ENCODE measurements at regions not wholly inside any gene's neighbourhood (a gene's known extent, or its start where the extent isn't known, plus 50 kb on each side); places are given as distances from the start of the nearest gene placed in this dataset.

GRCh38 chr4:22336822-22337221 lies 179.0 kb downstream of the ADGRA3 start:
- no peak for DNase-seq

- DNase-seq = no peak
Observed at GRCh38 chr4:22334155-22334554, 181.7 kb downstream of the ADGRA3 start.

GRCh38 chr4:22324422-22324821 lies 191.4 kb downstream of the ADGRA3 start:
- no peak for DNase-seq

- DNase-seq = no peak
Observed at GRCh38 chr4:22323691-22324090, 192.2 kb downstream of the ADGRA3 start.

GRCh38 chr4:22322996-22323395 lies 192.9 kb downstream of the ADGRA3 start:
- no peak for DNase-seq

- DNase-seq = no peak
Observed at GRCh38 chr4:22315628-22316027, 200.2 kb downstream of the ADGRA3 start.

GRCh38 chr4:22313976-22314375 lies 201.9 kb downstream of the ADGRA3 start:
- DNase-seq = no peak

- no peak for DNase-seq
Observed at GRCh38 chr4:22312113-22312512, 203.8 kb downstream of the ADGRA3 start.

GRCh38 chr4:22301253-22301652 lies 214.6 kb downstream of the ADGRA3 start:
- DNase-seq = no peak

GRCh38 chr4:22299678-22300077 lies 216.2 kb downstream of the ADGRA3 start:
- no peak for DNase-seq

GRCh38 chr4:22287631-22288030 lies 228.2 kb downstream of the ADGRA3 start:
- no peak for DNase-seq

- no peak for DNase-seq
Observed at GRCh38 chr4:22268350-22269025, 247.4 kb downstream of the ADGRA3 start.

GRCh38 chr4:22264261-22264660 lies 251.6 kb downstream of the ADGRA3 start:
- DNase-seq = no peak

- DNase-seq = no peak
Observed at GRCh38 chr4:22253431-22253830, 262.4 kb downstream of the ADGRA3 start.

- DNase-seq = no peak
Observed at GRCh38 chr4:22246847-22247246, 269.0 kb downstream of the ADGRA3 start.

GRCh38 chr4:22245294-22245693 lies 270.6 kb downstream of the ADGRA3 start:
- no peak for DNase-seq

GRCh38 chr4:22241415-22241814 lies 274.5 kb downstream of the ADGRA3 start:
- DNase-seq = no peak

GRCh38 chr4:22240814-22241213 lies 275.1 kb downstream of the ADGRA3 start:
- no peak for DNase-seq

GRCh38 chr4:22238742-22239141 lies 277.1 kb downstream of the ADGRA3 start:
- DNase-seq = no peak

GRCh38 chr4:22237846-22238494 lies 277.9 kb downstream of the ADGRA3 start:
- no peak for DNase-seq

GRCh38 chr4:22237155-22237751 lies 278.6 kb downstream of the ADGRA3 start:
- peak; percentile 15 to 40 for DNase-seq

- DNase-seq = no peak
Observed at GRCh38 chr4:22235698-22236097, 280.2 kb downstream of the ADGRA3 start.

- no peak for DNase-seq
Observed at GRCh38 chr4:22233230-22233629, 282.6 kb downstream of the ADGRA3 start.

- DNase-seq = no peak
Observed at GRCh38 chr4:22220965-22221364, 272.4 kb upstream of the KCNIP4 start.
